ENCODE measurements at regions not wholly inside any gene's neighbourhood (a gene's known extent, or its start where the extent isn't known, plus 50 kb on each side); places are given as distances from the start of the nearest gene placed in this dataset.

GRCh38 chr11:15912291-15912690 lies 444.1 kb downstream of the SOX6 start:
- TF ChIP-seq SIN3A (IDR thresholded peaks at IDR 0.05; ENCODE audit: borderline replicate concordance, insufficient read depth, low read length), result no peak
- TF ChIP-seq POLR2AphosphoS5 (IDR thresholded peaks at IDR 0.05; ENCODE audit: low read depth, low read length), result no peak
- TF ChIP-seq, protein P1, sequence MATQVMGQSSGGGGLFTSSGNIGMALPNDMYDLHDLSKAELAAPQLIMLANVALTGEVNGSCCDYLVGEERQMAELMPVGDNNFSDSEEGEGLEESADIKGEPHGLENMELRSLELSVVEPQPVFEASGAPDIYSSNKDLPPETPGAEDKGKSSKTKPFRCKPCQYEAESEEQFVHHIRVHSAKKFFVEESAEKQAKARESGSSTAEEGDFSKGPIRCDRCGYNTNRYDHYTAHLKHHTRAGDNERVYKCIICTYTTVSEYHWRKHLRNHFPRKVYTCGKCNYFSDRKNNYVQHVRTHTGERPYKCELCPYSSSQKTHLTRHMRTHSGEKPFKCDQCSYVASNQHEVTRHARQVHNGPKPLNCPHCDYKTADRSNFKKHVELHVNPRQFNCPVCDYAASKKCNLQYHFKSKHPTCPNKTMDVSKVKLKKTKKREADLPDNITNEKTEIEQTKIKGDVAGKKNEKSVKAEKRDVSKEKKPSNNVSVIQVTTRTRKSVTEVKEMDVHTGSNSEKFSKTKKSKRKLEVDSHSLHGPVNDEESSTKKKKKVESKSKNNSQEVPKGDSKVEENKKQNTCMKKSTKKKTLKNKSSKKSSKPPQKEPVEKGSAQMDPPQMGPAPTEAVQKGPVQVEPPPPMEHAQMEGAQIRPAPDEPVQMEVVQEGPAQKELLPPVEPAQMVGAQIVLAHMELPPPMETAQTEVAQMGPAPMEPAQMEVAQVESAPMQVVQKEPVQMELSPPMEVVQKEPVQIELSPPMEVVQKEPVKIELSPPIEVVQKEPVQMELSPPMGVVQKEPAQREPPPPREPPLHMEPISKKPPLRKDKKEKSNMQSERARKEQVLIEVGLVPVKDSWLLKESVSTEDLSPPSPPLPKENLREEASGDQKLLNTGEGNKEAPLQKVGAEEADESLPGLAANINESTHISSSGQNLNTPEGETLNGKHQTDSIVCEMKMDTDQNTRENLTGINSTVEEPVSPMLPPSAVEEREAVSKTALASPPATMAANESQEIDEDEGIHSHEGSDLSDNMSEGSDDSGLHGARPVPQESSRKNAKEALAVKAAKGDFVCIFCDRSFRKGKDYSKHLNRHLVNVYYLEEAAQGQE (IDR thresholded peaks at IDR 0.05; ENCODE audit: insufficient read depth in 1 of 2, low read depth in 2 of 2, low read length in 2 of 2), result no peak
- TF ChIP-seq TAF1 (IDR thresholded peaks at IDR 0.05; ENCODE audit: borderline replicate concordance, insufficient read depth, low read length), result no peak
